Natural killer cell (primary cell): ENCODE measurements at regions not wholly inside any gene's neighbourhood (a gene's known extent, or its start where the extent isn't known, plus 50 kb on each side); places are given as distances from the start of the nearest gene placed in this dataset.

Source experiments
- ATAC-seq, 3 donors: fragments of 150-1000 bp in 2 of 3; fragments of 200-7000 bp in 1 of 3; cut with Tn5 transposase; 1 replicate in 1 of 3; 2 replicates in 2 of 3; pipeline ENCODE4 v1.10.0; 2021; ENCODE audit warnings: mild to moderate bottlenecking in 2 of 3, moderate library complexity in 2 of 3
- DNase-seq, 2 donors: peaks; one replicate each; pipeline versions ENCODE4 v3.0.0 to v3.0.0-alpha.2; 2013 to 2021; ENCODE audit warnings: mixed read lengths in 1 of 2
- H3K27ac ChIP-seq: one replicate; pipeline ENCODE4 v1.5.1; 2013; ENCODE audit warnings: mild to moderate bottlenecking, low read length
- H3K27me3 ChIP-seq: one replicate; pipeline ENCODE4 v1.6.1; 2013; ENCODE audit warnings: low read length; ENCODE audit not compliant: control insufficient read depth, insufficient read depth
- H3K36me3 ChIP-seq: one replicate; pipeline ENCODE4 v1.6.1; 2013; ENCODE audit warnings: low read length; ENCODE audit not compliant: control insufficient read depth, insufficient read depth
- H3K4me1 ChIP-seq: one replicate; pipeline ENCODE4 v1.6.1; 2013; ENCODE audit warnings: low read length; ENCODE audit not compliant: control insufficient read depth, insufficient read depth
- H3K4me3 ChIP-seq: one replicate; pipeline ENCODE4 v1.5.1; 2013; ENCODE audit warnings: low read length
- H3K9me3 ChIP-seq: one replicate; pipeline ENCODE4 v1.6.1; 2013; ENCODE audit warnings: low read length; ENCODE audit not compliant: control insufficient read depth, insufficient read depth
- H3K27ac Mint-ChIP-seq, 2 donors: one replicate each; pipeline ENCODE4 v1.8.0; 2022; ENCODE audit warnings: mild to moderate bottlenecking in 2 of 2, mixed read lengths in 2 of 2, moderate library complexity in 1 of 2
- H3K27me3 Mint-ChIP-seq, 2 donors: one replicate each; pipeline ENCODE4 v1.8.0; 2022; ENCODE audit warnings: low read depth in 2 of 2, mixed read lengths in 2 of 2
- H3K36me3 Mint-ChIP-seq: one replicate; pipeline ENCODE4 v1.8.0; 2022; ENCODE audit warnings: mixed read lengths
- H3K4me1 Mint-ChIP-seq, 2 donors: one replicate each; pipeline ENCODE4 v1.8.0; 2022; ENCODE audit warnings: mixed read lengths in 2 of 2
- H3K4me3 Mint-ChIP-seq: one replicate; pipeline ENCODE4 v1.8.0; 2022; ENCODE audit warnings: mild to moderate bottlenecking, moderate library complexity, mixed read lengths
- H3K9me3 Mint-ChIP-seq, 2 donors: one replicate each; pipeline ENCODE4 v1.8.0; 2022; ENCODE audit warnings: mixed read lengths in 2 of 2
- CTCF ChIP-seq: fragments of 200-600 bp; IDR thresholded peaks from one replicate; pipeline ENCODE4 v1.8.0; 2022; ENCODE audit warnings: antibody characterized with exemption
- whole genome bisulfite sequencing: methylation state at CpG from one replicate; pipeline ENCODE4 v1.1.7; 2013; ENCODE audit warnings: missing lambda C conversion rate; ENCODE audit not compliant: insufficient coverage; 5-methylcytosine and 5-hydroxymethylcytosine counted together
- intact Hi-C: fragments of 100-400 bp; cut with micrococcal nuclease; formaldehyde crosslinking; loops from one replicate; pipeline ENCODE4 v1.14.2; 2022

- WGBS, result 93% methylated on average over 3 of the region's 3 CpGs
- no peak for ATAC-seq
- Histone ChIP-seq H3K9me3 (no peaks in the 10 kb centered on the region), H3K36me3 (no peaks in the 10 kb centered on the region), H3K27ac (peak overlapping the region; percentile 8), H3K4me3 (no peak overlapping the region), H3K27me3 (no peaks in the 10 kb centered on the region), H3K4me1 (peaks cover 24% of the 10 kb centered on the region)
- H3K36me3 Mint-ChIP-seq, result no peaks in the 10 kb centered on the region
- peaks cover 0 to 4% of the 10 kb centered on the region in 2 donors for H3K9me3 Mint-ChIP-seq
- no peak for DNase-seq
- H3K4me3 Mint-ChIP-seq, result no peak overlapping the region
- H3K27me3 Mint-ChIP-seq, result no peaks in the 10 kb centered on the region
- peak overlapping the region; percentile 56 to 65 for H3K27ac Mint-ChIP-seq
- no peak for TF ChIP-seq CTCF
- intact Hi-C loops, result loop anchor here (2.0 kb wide), 1 partner anchor 25 kb away; no protein-coding TSS in a partner anchor
- H3K4me1 Mint-ChIP-seq, result peaks cover 71 to 79% of the 10 kb centered on the region in 2 donors
Observed at GRCh38 chr2:8431446-8432125, 250.3 kb upstream of the ID2 start.

GRCh38 chr2:8432706-8433336 lies 249.0 kb upstream of the ID2 start:
- H3K9me3 ChIP-seq, result no peaks in the 10 kb centered on the region
- DNase-seq (peak in 1 of 2 donors; percentile 16), ATAC-seq (peak; percentile 70 to 77 (median 75))
- peaks cover 19% of the 10 kb centered on the region for H3K4me1 ChIP-seq
- WGBS, result 47% methylated on average over 6 of the region's 9 CpGs
- intact Hi-C loops, result loop anchor here (2.0 kb wide), 1 partner anchor 24 kb away; no protein-coding TSS in a partner anchor
- H3K27me3 Mint-ChIP-seq, result no peaks in the 10 kb centered on the region
- no peaks in the 10 kb centered on the region for H3K36me3 Mint-ChIP-seq
- H3K4me1 Mint-ChIP-seq, result peaks cover 70 to 78% of the 10 kb centered on the region in 2 donors
- H3K9me3 Mint-ChIP-seq, result peaks cover 0 to 4% of the 10 kb centered on the region in 2 donors
- H3K27ac Mint-ChIP-seq, result peak overlapping the region; percentile 78 to 92
- H3K4me3 ChIP-seq, result no peak overlapping the region
- no peak for TF ChIP-seq CTCF
- no peaks in the 10 kb centered on the region for H3K27me3 ChIP-seq
- H3K27ac ChIP-seq, result peak overlapping the region; percentile 48
- H3K36me3 ChIP-seq, result peaks cover 6% of the 10 kb centered on the region
- peak overlapping the region; percentile 79 for H3K4me3 Mint-ChIP-seq

- ATAC-seq, result peak in 2 of 3 donors; percentile 15 to 54
- no peaks in the 10 kb centered on the region for H3K9me3 ChIP-seq
- H3K27ac ChIP-seq, result peak overlapping the region; percentile 48
- H3K9me3 Mint-ChIP-seq, result no peaks in the 10 kb centered on the region
- TF ChIP-seq CTCF, result no peak
- intact Hi-C loops, result loop anchor here (2.0 kb wide), 1 partner anchor 23 kb away; no protein-coding TSS in a partner anchor
- H3K27ac Mint-ChIP-seq, result peak overlapping the region; percentile 78 to 92
- no peaks in the 10 kb centered on the region for H3K36me3 Mint-ChIP-seq
- peak overlapping the region; percentile 54 for H3K4me3 Mint-ChIP-seq
- no peak for DNase-seq
- WGBS, result 74% methylated on average over 3 of the region's 3 CpGs
- no peaks in the 10 kb centered on the region for H3K27me3 Mint-ChIP-seq
- H3K4me1 ChIP-seq, result peaks cover 25% of the 10 kb centered on the region
- H3K4me3 ChIP-seq, result no peak overlapping the region
- H3K36me3 ChIP-seq, result peaks cover 6% of the 10 kb centered on the region
- H3K4me1 Mint-ChIP-seq, result peaks cover 65 to 74% of the 10 kb centered on the region in 2 donors
- H3K27me3 ChIP-seq, result no peaks in the 10 kb centered on the region
Observed at GRCh38 chr2:8433390-8433789, 248.5 kb upstream of the ID2 start.
